HepG2 (cell line): ENCODE measurements at regions not wholly inside any gene's neighbourhood (a gene's known extent, or its start where the extent isn't known, plus 50 kb on each side); places are given as distances from the start of the nearest gene placed in this dataset.

Experiments used
- ATAC-seq: fragments of 200-7000 bp; cut with Tn5 transposase; 3 replicates; pipeline ENCODE4 v1.9.1; 2020; ENCODE audit warnings: mild to moderate bottlenecking, moderate library complexity
- BruUV-seq: library from RNA; stranded (reverse); fragments of 400-500 nt; replicated peaks from 2 replicates; lab custom pipeline; 2021; lab: Mats Ljungman, UMichigan
- CTCF ChIA-PET: fragments of 300-600 bp; formaldehyde crosslinking; extraction: SDS; loops from one replicate; lab custom pipeline; 2021; ENCODE audit warnings: low total read pairs, inconsistent platforms, low intra/inter-chr PET ratio; lab: Yijun Ruan, JAX
- POLR2A ChIA-PET: fragments of 350-600 bp; sonication (Branson Sonifier 250); formaldehyde crosslinking; loops from one replicate; lab custom pipeline; 2020; ENCODE audit warnings: antibody characterized with exemption, inconsistent platforms; lab: Yijun Ruan, JAX
- DNase-seq: peaks from one replicate; pipeline ENCODE4 v3.0.0-alpha.2; 2015; ENCODE audit warnings: low spot score
- FAIRE-seq: peaks from 3 replicates; lab custom pipeline; 2011; peaks lifted over from hg19 to GRCh38; lab: Jason Lieb, UNC
- H2AFZ ChIP-seq: one replicate; pipeline ENCODE4 v1.6.1; 2011; ENCODE audit warnings: low read length, inconsistent platforms
- H3K27ac ChIP-seq: fragments of 300-600 bp; 3 replicates; pipeline ENCODE4 v1.8.0; 2011; ENCODE audit warnings: mixed run types, mild to moderate bottlenecking, mixed read lengths, low read length, inconsistent platforms; ENCODE audit not compliant: insufficient read depth; ENCODE audit errors: extremely low read length
- H3K27me3 ChIP-seq, 2 experiments: fragments of 200-600 bp in 1 of 2; 2 replicates in 1 of 2; 3 replicates in 1 of 2; pipeline versions ENCODE4 v1.6.0 to v1.8.0; 2011; ENCODE audit warnings: low read length in 2 of 2, mild to moderate bottlenecking in 2 of 2, moderate library complexity in 2 of 2, inconsistent platforms in 1 of 2; ENCODE audit not compliant: insufficient read depth in 2 of 2, control insufficient read depth in 1 of 2
- H3K36me3 ChIP-seq, 2 experiments: fragments of 200-600 bp in 1 of 2; replicated peaks in 1 of 2; 2 replicates in 1 of 2; 3 replicates in 1 of 2; pipeline versions ENCODE4 v1.5.1 to v1.8.0; 2011; ENCODE audit warnings: low read length in 2 of 2, inconsistent platforms in 1 of 2; ENCODE audit not compliant: insufficient read depth in 2 of 2, control insufficient read depth in 1 of 2
- H3K4me1 ChIP-seq: 2 replicates; pipeline ENCODE4 v1.5.1; 2012; ENCODE audit warnings: low read length, inconsistent platforms; ENCODE audit not compliant: insufficient read depth
- H3K4me2 ChIP-seq: 2 replicates; pipeline ENCODE4 v1.6.0; 2011; ENCODE audit warnings: low read depth, low read length, inconsistent platforms
- H3K4me3 ChIP-seq, 3 experiments: fragments of 200-600 bp in 1 of 3; sonication (generic), shearing (Covaris generic) in 1 of 3; replicated peaks in 1 of 3; 2 replicates each; pipeline ENCODE4 v1.5.1; 2011 to 2016; ENCODE audit warnings: low read length in 3 of 3, inconsistent platforms in 2 of 3, low read depth in 2 of 3, mild to moderate bottlenecking in 2 of 3, control low read depth in 1 of 3, mixed read lengths in 1 of 3; ENCODE audit not compliant: insufficient read depth in 1 of 3
- H3K79me2 ChIP-seq: one replicate; pipeline ENCODE4 v1.6.1; 2011; ENCODE audit warnings: low read length, inconsistent platforms; ENCODE audit not compliant: insufficient read depth
- H3K9ac ChIP-seq: 2 replicates; pipeline ENCODE4 v1.6.0; 2011; ENCODE audit warnings: mild to moderate bottlenecking, low read depth, low read length, inconsistent platforms; ENCODE audit not compliant: insufficient read depth
- H3K9me3 ChIP-seq: 2 replicates; pipeline ENCODE4 v1.5.1; 2012; ENCODE audit warnings: mild to moderate bottlenecking, low read length
- H4K20me1 ChIP-seq: 2 replicates; pipeline ENCODE4 v1.6.0; 2011; ENCODE audit warnings: inconsistent platforms, mild to moderate bottlenecking, low read length, moderate library complexity; ENCODE audit not compliant: insufficient read depth
- MED13 ChIP-seq: sonication (generic); formaldehyde crosslinking; IDR thresholded peaks from 2 replicates; pipeline ENCODE4 v1.5.0; 2020; ENCODE audit warnings: missing genetic modification reagents
- NRL ChIP-seq: sonication (generic); formaldehyde crosslinking; IDR thresholded peaks from 2 replicates; pipeline ENCODE4 v1.5.0; 2020; ENCODE audit warnings: missing genetic modification reagents, mild to moderate bottlenecking, moderate library complexity, borderline replicate concordance
- POLR2AphosphoS2 ChIP-seq: IDR thresholded peaks from 2 replicates; pipeline ENCODE4 v1.6.1; 2011; ENCODE audit warnings: low read depth, low read length, improper control_type of control experiment
- TEAD3 ChIP-seq: optimal IDR thresholded peaks from 2 replicates; pipeline ENCODE3; 2016; ENCODE audit warnings: borderline replicate concordance
- ZNF10 ChIP-seq: sonication (generic); formaldehyde crosslinking; IDR thresholded peaks from 2 replicates; pipeline ENCODE4 v1.4.0; 2020; ENCODE audit warnings: mild to moderate bottlenecking, low read depth, missing genetic modification reagents, borderline replicate concordance
- ZNF251 ChIP-seq: sonication (generic); formaldehyde crosslinking; IDR thresholded peaks from 2 replicates; pipeline ENCODE4 v1.9.0; 2021; ENCODE audit warnings: mild to moderate bottlenecking, missing genetic modification reagents
- ZNF367 ChIP-seq: sonication (generic); formaldehyde crosslinking; IDR thresholded peaks from 2 replicates; pipeline ENCODE4 v1.4.0; 2020; ENCODE audit warnings: missing genetic modification reagents, borderline replicate concordance
- WGBS: methylation state at CpG from one replicate; pipeline ENCODE4 v1.1.6; 2017; ENCODE audit warnings: low lambda C conversion rate; 5-methylcytosine and 5-hydroxymethylcytosine counted together
- in situ Hi-C: cut with HindIII; loops from 2 replicates; pipeline ENCODE4 v1.10.0; 2017; ENCODE audit warnings: low pct_unique_long_range_greater_than_20kb; ENCODE audit not compliant: extremely low pct_ligation_motif_present
- intact Hi-C: fragments of 100-400 bp; cut with micrococcal nuclease; formaldehyde crosslinking; loops from one replicate; pipeline ENCODE4 v1.10.0; 2022; ENCODE audit not compliant: unreplicated experiment
- TF ChIP-seq, protein P1 (sequence below): sonication (generic); formaldehyde crosslinking; IDR thresholded peaks from 2 replicates; pipeline ENCODE4 v1.5.1; 2020; ENCODE audit warnings: missing genetic modification reagents, mild to moderate bottlenecking, borderline replicate concordance
- TF ChIP-seq, protein P2 (sequence below): sonication (generic); formaldehyde crosslinking; conservative IDR thresholded peaks from 2 replicates; pipeline ENCODE4 v1.4.0; 2020; ENCODE audit warnings: missing genetic modification reagents
- TF ChIP-seq, protein P3 (sequence below): sonication (generic); formaldehyde crosslinking; IDR thresholded peaks from 2 replicates; pipeline ENCODE4 v1.4.0; 2020; ENCODE audit warnings: mild to moderate bottlenecking, missing genetic modification reagents

DNA sequence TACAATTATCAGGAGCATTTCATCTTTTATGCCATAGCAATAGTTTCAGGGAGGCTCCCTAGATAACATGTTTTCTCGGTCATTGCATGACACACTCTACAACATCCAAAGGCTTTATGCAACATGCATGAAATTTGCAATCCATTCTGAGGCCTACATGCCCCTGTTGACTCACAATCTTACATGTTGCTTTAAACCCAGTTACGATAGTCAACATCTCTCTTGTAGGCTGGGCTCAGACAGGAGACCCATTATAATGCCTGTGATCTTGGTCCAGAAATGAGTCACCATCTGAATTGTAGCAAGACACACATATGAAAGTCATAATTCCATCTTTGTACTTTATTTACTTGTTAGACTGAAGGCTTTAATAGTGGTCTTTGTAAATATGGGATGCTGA is 1050.3 kb upstream of the AMELY start:
- no peaks in the 10 kb centered on the region for H3K79me2 ChIP-seq
- 0% methylated on average over 2 of the region's 2 CpGs for WGBS
- H3K9me3 ChIP-seq, result no peaks in the 10 kb centered on the region
- H4K20me1 ChIP-seq, result no peaks in the 10 kb centered on the region
- no TSS peak for BruUV-seq
- FAIRE-seq (no peak), DNase-seq (no peak), ATAC-seq (no peak)
- no peaks in the 10 kb centered on the region for H3K36me3 ChIP-seq
- H3K4me1 ChIP-seq, result peaks cover 10% of the 10 kb centered on the region; the same call in 1 of the 2 replicates
- H3K4me3 ChIP-seq, result no peak overlapping the region
- intact Hi-C loops, result no loop called here
- CTCF ChIA-PET, result no interaction called here
- POLR2A ChIA-PET, result no interaction called here
- H3K27me3 ChIP-seq, result no peaks in the 10 kb centered on the region
- H3K4me2 ChIP-seq, result no peak overlapping the region
- TF ChIP-seq, protein P1, sequence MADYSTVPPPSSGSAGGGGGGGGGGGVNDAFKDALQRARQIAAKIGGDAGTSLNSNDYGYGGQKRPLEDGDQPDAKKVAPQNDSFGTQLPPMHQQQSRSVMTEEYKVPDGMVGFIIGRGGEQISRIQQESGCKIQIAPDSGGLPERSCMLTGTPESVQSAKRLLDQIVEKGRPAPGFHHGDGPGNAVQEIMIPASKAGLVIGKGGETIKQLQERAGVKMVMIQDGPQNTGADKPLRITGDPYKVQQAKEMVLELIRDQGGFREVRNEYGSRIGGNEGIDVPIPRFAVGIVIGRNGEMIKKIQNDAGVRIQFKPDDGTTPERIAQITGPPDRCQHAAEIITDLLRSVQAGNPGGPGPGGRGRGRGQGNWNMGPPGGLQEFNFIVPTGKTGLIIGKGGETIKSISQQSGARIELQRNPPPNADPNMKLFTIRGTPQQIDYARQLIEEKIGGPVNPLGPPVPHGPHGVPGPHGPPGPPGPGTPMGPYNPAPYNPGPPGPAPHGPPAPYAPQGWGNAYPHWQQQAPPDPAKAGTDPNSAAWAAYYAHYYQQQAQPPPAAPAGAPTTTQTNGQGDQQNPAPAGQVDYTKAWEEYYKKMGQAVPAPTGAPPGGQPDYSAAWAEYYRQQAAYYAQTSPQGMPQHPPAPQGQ (CRISPR knock-in tag), result no peak
- TF ChIP-seq, protein P2, sequence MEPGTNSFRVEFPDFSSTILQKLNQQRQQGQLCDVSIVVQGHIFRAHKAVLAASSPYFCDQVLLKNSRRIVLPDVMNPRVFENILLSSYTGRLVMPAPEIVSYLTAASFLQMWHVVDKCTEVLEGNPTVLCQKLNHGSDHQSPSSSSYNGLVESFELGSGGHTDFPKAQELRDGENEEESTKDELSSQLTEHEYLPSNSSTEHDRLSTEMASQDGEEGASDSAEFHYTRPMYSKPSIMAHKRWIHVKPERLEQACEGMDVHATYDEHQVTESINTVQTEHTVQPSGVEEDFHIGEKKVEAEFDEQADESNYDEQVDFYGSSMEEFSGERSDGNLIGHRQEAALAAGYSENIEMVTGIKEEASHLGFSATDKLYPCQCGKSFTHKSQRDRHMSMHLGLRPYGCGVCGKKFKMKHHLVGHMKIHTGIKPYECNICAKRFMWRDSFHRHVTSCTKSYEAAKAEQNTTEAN (CRISPR knock-in tag), result no peak
- TF ChIP-seq POLR2AphosphoS2 (no peak), ZNF251 (CRISPR knock-in tag) (no peak), NRL (CRISPR knock-in tag) (no peak), MED13 (CRISPR knock-in tag) (no peak), ZNF367 (CRISPR knock-in tag) (no peak), ZNF10 (CRISPR knock-in tag) (no peak), TEAD3 (CRISPR knock-in tag) (no peak)
- TF ChIP-seq, protein P3, sequence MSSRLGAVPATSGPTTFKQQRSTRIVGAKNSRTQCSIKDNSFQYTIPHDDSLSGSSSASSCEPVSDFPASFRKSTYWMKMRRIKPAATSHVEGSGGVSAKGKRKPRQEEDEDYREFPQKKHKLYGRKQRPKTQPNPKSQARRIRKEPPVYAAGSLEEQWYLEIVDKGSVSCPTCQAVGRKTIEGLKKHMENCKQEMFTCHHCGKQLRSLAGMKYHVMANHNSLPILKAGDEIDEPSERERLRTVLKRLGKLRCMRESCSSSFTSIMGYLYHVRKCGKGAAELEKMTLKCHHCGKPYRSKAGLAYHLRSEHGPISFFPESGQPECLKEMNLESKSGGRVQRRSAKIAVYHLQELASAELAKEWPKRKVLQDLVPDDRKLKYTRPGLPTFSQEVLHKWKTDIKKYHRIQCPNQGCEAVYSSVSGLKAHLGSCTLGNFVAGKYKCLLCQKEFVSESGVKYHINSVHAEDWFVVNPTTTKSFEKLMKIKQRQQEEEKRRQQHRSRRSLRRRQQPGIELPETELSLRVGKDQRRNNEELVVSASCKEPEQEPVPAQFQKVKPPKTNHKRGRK (CRISPR knock-in tag), result no peak
- no peak overlapping the region for H3K27ac ChIP-seq
- no peak overlapping the region for H3K9ac ChIP-seq
- in situ Hi-C loops, result no loop called here
- no peak overlapping the region for H2AFZ ChIP-seq
